ENCODE measurements at regions not wholly inside any gene's neighbourhood (a gene's known extent, or its start where the extent isn't known, plus 50 kb on each side); places are given as distances from the start of the nearest gene placed in this dataset.

GRCh38 chr10:132478341-132479023 lies 59.1 kb upstream of the INPP5A start:
- no peaks in the 10 kb centered on the region for H3K4me1 Mint-ChIP-seq (ENCODE audit: low read depth)
- no peaks in the 10 kb centered on the region for H3K36me3 Mint-ChIP-seq (ENCODE audit: low read depth)
- peaks cover 16% of the 10 kb centered on the region for H3K27me3 Mint-ChIP-seq (ENCODE audit: insufficient read depth)
- no peak overlapping the region for H3K4me3 Mint-ChIP-seq
- H3K27ac Mint-ChIP-seq = no peak overlapping the region
- intact Hi-C loops (cut with micrococcal nuclease) = no loop called here
- DNase-seq (ENCODE audit: low spot score) = no peak
- H3K9me3 Mint-ChIP-seq = no peaks in the 10 kb centered on the region

GRCh38 chr10:132479024-132479602 lies 58.5 kb upstream of the INPP5A start:
- no peak for DNase-seq (ENCODE audit: low spot score)
- Mint-ChIP-seq H3K27me3 (ENCODE audit: insufficient read depth) (peaks cover 12% of the 10 kb centered on the region), H3K4me3 (no peak overlapping the region), H3K36me3 (ENCODE audit: low read depth) (no peaks in the 10 kb centered on the region), H3K27ac (no peak overlapping the region), H3K4me1 (ENCODE audit: low read depth) (no peaks in the 10 kb centered on the region), H3K9me3 (no peaks in the 10 kb centered on the region)
- intact Hi-C loops (cut with micrococcal nuclease) = no loop called here

GRCh38 chr10:132479603-132480221 lies 57.9 kb upstream of the INPP5A start:
- H3K4me1 Mint-ChIP-seq (ENCODE audit: low read depth) = no peaks in the 10 kb centered on the region
- no peaks in the 10 kb centered on the region for H3K36me3 Mint-ChIP-seq (ENCODE audit: low read depth)
- no peak overlapping the region for H3K27ac Mint-ChIP-seq
- intact Hi-C loops (cut with micrococcal nuclease) = no loop called here
- H3K9me3 Mint-ChIP-seq = no peaks in the 10 kb centered on the region
- DNase-seq (ENCODE audit: low spot score) = no peak
- no peak overlapping the region for H3K4me3 Mint-ChIP-seq
- peaks cover 12% of the 10 kb centered on the region for H3K27me3 Mint-ChIP-seq (ENCODE audit: insufficient read depth)

GRCh38 chr10:132480356-132480755 lies 57.2 kb upstream of the INPP5A start:
- no peak for DNase-seq (ENCODE audit: low spot score)
- Mint-ChIP-seq H3K4me1 (ENCODE audit: low read depth) (no peaks in the 10 kb centered on the region), H3K27me3 (ENCODE audit: insufficient read depth) (peaks cover 12% of the 10 kb centered on the region), H3K36me3 (ENCODE audit: low read depth) (no peaks in the 10 kb centered on the region), H3K4me3 (no peak overlapping the region), H3K9me3 (no peaks in the 10 kb centered on the region), H3K27ac (no peak overlapping the region)
- intact Hi-C loops (cut with micrococcal nuclease) = no loop called here

- intact Hi-C loops (cut with micrococcal nuclease) = no loop called here
- Mint-ChIP-seq H3K36me3 (ENCODE audit: low read depth) (no peaks in the 10 kb centered on the region), H3K4me1 (ENCODE audit: low read depth) (no peaks in the 10 kb centered on the region), H3K4me3 (no peak overlapping the region), H3K27ac (no peak overlapping the region), H3K27me3 (ENCODE audit: insufficient read depth) (peaks cover 12% of the 10 kb centered on the region), H3K9me3 (no peaks in the 10 kb centered on the region)
- DNase-seq (ENCODE audit: low spot score) = no peak
These were observed 55.9 kb upstream of the INPP5A start for GRCh38 chr10:132481690-132482089.

- intact Hi-C loops (cut with micrococcal nuclease) = no loop called here
- Mint-ChIP-seq H3K27ac (no peak overlapping the region), H3K9me3 (no peaks in the 10 kb centered on the region)
These were observed 55.3 kb upstream of the INPP5A start for GRCh38 chr10:132482090-132482800.

GRCh38 chr10:132483394-132483793 lies 54.2 kb upstream of the INPP5A start:
- Mint-ChIP-seq H3K4me1 (ENCODE audit: low read depth) (no peaks in the 10 kb centered on the region), H3K27me3 (ENCODE audit: insufficient read depth) (peaks cover 10% of the 10 kb centered on the region), H3K9me3 (no peaks in the 10 kb centered on the region), H3K4me3 (no peak overlapping the region), H3K27ac (no peak overlapping the region), H3K36me3 (ENCODE audit: low read depth) (no peaks in the 10 kb centered on the region)
- DNase-seq (ENCODE audit: low spot score) = no peak
- intact Hi-C loops (cut with micrococcal nuclease) = no loop called here

More at GRCh38 chr10:132482090-132482800, 55.3 kb upstream of the INPP5A start:
- Mint-ChIP-seq H3K4me3 (no peak overlapping the region), H3K27me3 (ENCODE audit: insufficient read depth) (peaks cover 10% of the 10 kb centered on the region), H3K36me3 (ENCODE audit: low read depth) (no peaks in the 10 kb centered on the region), H3K4me1 (ENCODE audit: low read depth) (no peaks in the 10 kb centered on the region)
- no peak for DNase-seq (ENCODE audit: low spot score)

GRCh38 chr10:132484922-132485321 lies 52.7 kb upstream of the INPP5A start:
- no peak overlapping the region for H3K27ac Mint-ChIP-seq
- DNase-seq (ENCODE audit: low spot score) = no peak
- no peaks in the 10 kb centered on the region for H3K9me3 Mint-ChIP-seq
- H3K27me3 Mint-ChIP-seq (ENCODE audit: insufficient read depth) = peaks cover 10% of the 10 kb centered on the region
- no peak overlapping the region for H3K4me3 Mint-ChIP-seq
- no peaks in the 10 kb centered on the region for H3K4me1 Mint-ChIP-seq (ENCODE audit: low read depth)
- H3K36me3 Mint-ChIP-seq (ENCODE audit: low read depth) = no peaks in the 10 kb centered on the region
- intact Hi-C loops (cut with micrococcal nuclease) = no loop called here

- Mint-ChIP-seq H3K27ac (no peak overlapping the region), H3K27me3 (ENCODE audit: insufficient read depth) (peaks cover 10% of the 10 kb centered on the region), H3K9me3 (peaks cover 2% of the 10 kb centered on the region)
These were observed 52.2 kb upstream of the INPP5A start for GRCh38 chr10:132485391-132485790.

GRCh38 chr10:132486539-132487121 lies 51.0 kb upstream of the INPP5A start:
- no peak for DNase-seq (ENCODE audit: low spot score)
- Mint-ChIP-seq H3K27me3 (ENCODE audit: insufficient read depth) (peaks cover 8% of the 10 kb centered on the region), H3K27ac (no peak overlapping the region), H3K4me1 (ENCODE audit: low read depth) (no peaks in the 10 kb centered on the region), H3K4me3 (no peak overlapping the region), H3K36me3 (ENCODE audit: low read depth) (no peaks in the 10 kb centered on the region), H3K9me3 (peaks cover 4% of the 10 kb centered on the region)
- intact Hi-C loops (cut with micrococcal nuclease) = no loop called here

More at GRCh38 chr10:132485391-132485790, 52.2 kb upstream of the INPP5A start:
- intact Hi-C loops (cut with micrococcal nuclease) = no loop called here
- no peak for DNase-seq (ENCODE audit: low spot score)
- Mint-ChIP-seq H3K36me3 (ENCODE audit: low read depth) (no peaks in the 10 kb centered on the region), H3K4me3 (no peak overlapping the region), H3K4me1 (ENCODE audit: low read depth) (no peaks in the 10 kb centered on the region)

GRCh38 chr10:132487241-132488135 lies 50.1 kb upstream of the INPP5A start:
- DNase-seq (ENCODE audit: low spot score) = no peak
- Mint-ChIP-seq H3K27me3 (ENCODE audit: insufficient read depth) (peaks cover 2% of the 10 kb centered on the region), H3K9me3 (peaks cover 4% of the 10 kb centered on the region), H3K36me3 (ENCODE audit: low read depth) (no peaks in the 10 kb centered on the region), H3K4me3 (no peak overlapping the region), H3K27ac (no peak overlapping the region), H3K4me1 (ENCODE audit: low read depth) (no peaks in the 10 kb centered on the region)
- intact Hi-C loops (cut with micrococcal nuclease) = no loop called here

All from activated T-helper 1 cell treated with anti-CD3 and anti-CD28 coated beads, Interleukin-12 subunit alpha, Interleukin-12 subunit beta, Interleukin-2, Interleukin-4 antibody, amounts not matched to agents 30 ng/mL and 10 ng/mL and 1 ng/mL, durations not matched to agents 14 hours and 24 hours and 36 hours (primary cell).